Subcutaneous abdominal adipose tissue (tissue), 5 donors: ENCODE measurements at regions not wholly inside any gene's neighbourhood (a gene's known extent, or its start where the extent isn't known, plus 50 kb on each side); places are given as distances from the start of the nearest gene placed in this dataset.

Source experiments
- H3K27ac ChIP-seq: one replicate; pipeline ENCODE4 v1.7.0; 2013; ENCODE audit warnings: low read depth, mild to moderate bottlenecking, inconsistent platforms, low read length, moderate library complexity
- H3K27me3 ChIP-seq, 5 donors: one replicate each; pipeline ENCODE4 v1.7.0; 2013; ENCODE audit warnings: low read length in 5 of 5, inconsistent platforms in 1 of 5; ENCODE audit not compliant: control insufficient read depth in 5 of 5, insufficient read depth in 4 of 5
- H3K36me3 ChIP-seq, 5 donors: one replicate each; pipeline ENCODE4 v1.7.0; 2013; ENCODE audit warnings: low read length in 5 of 5; ENCODE audit not compliant: control insufficient read depth in 5 of 5, insufficient read depth in 5 of 5
- H3K4me1 ChIP-seq, 5 donors: one replicate each; pipeline ENCODE4 v1.7.0; 2013; ENCODE audit warnings: low read length in 5 of 5, mild to moderate bottlenecking in 3 of 5, moderate library complexity in 1 of 5; ENCODE audit not compliant: control insufficient read depth in 5 of 5, insufficient read depth in 5 of 5
- H3K4me3 ChIP-seq, 5 donors: one replicate each; pipeline ENCODE4 v1.7.0; 2013; ENCODE audit warnings: low read length in 5 of 5, low read depth in 1 of 5
- H3K9ac ChIP-seq, 5 donors: one replicate each; pipeline ENCODE4 v1.7.0; 2013; ENCODE audit warnings: low read length in 5 of 5, mild to moderate bottlenecking in 4 of 5, moderate library complexity in 3 of 5
- H3K9me3 ChIP-seq, 5 donors: one replicate each; pipeline ENCODE4 v1.7.0; 2013; ENCODE audit warnings: low read length in 5 of 5; ENCODE audit not compliant: control insufficient read depth in 5 of 5
- donor health status: healthy.
- donor health status: healthy.
- donor health status: healthy.
- donor health status: healthy.
- donor health status: healthy.

GRCh38 chr11:130700092-130700491, 216.2 kb downstream of the SNX19 start:
- Histone ChIP-seq H3K36me3 (no peaks in the 10 kb centered on the region), H3K27me3 (no peaks in the 10 kb centered on the region), H3K4me1 (no peaks in the 10 kb centered on the region), H3K27ac (no peak overlapping the region), H3K4me3 (no peak overlapping the region), H3K9me3 (no peaks in the 10 kb centered on the region), H3K9ac (no peak overlapping the region)

GRCh38 chr11:130703489-130704190, 212.6 kb downstream of the SNX19 start:
- no peak overlapping the region for H3K27ac ChIP-seq
- no peaks in the 10 kb centered on the region for H3K4me1 ChIP-seq
- no peak overlapping the region for H3K4me3 ChIP-seq
- H3K36me3 ChIP-seq, result no peaks in the 10 kb centered on the region
- H3K9me3 ChIP-seq, result no peaks in the 10 kb centered on the region
- no peak overlapping the region for H3K9ac ChIP-seq
- no peaks in the 10 kb centered on the region for H3K27me3 ChIP-seq

GRCh38 chr11:130705670-130706421, 210.4 kb downstream of the SNX19 start:
- H3K27ac ChIP-seq, result no peak overlapping the region
- no peak overlapping the region for H3K9ac ChIP-seq
- no peaks in the 10 kb centered on the region for H3K9me3 ChIP-seq
- H3K4me3 ChIP-seq, result no peak overlapping the region
- H3K27me3 ChIP-seq, result no peaks in the 10 kb centered on the region
- no peaks in the 10 kb centered on the region for H3K4me1 ChIP-seq
- no peaks in the 10 kb centered on the region for H3K36me3 ChIP-seq

- Histone ChIP-seq H3K9me3 (no peaks in the 10 kb centered on the region), H3K9ac (no peak overlapping the region), H3K27ac (no peak overlapping the region), H3K4me1 (peaks cover 0 to 3% (median 0%) of the 10 kb centered on the region in 5 donors), H3K4me3 (no peak overlapping the region), H3K27me3 (no peaks in the 10 kb centered on the region), H3K36me3 (no peaks in the 10 kb centered on the region)
These were observed 209.7 kb downstream of the SNX19 start for GRCh38 chr11:130706572-130706971.

- Histone ChIP-seq H3K4me1 (peaks cover 0 to 3% (median 0%) of the 10 kb centered on the region in 5 donors), H3K9ac (no peak overlapping the region), H3K36me3 (no peaks in the 10 kb centered on the region), H3K9me3 (no peaks in the 10 kb centered on the region), H3K27ac (no peak overlapping the region), H3K4me3 (no peak overlapping the region), H3K27me3 (no peaks in the 10 kb centered on the region)
These were observed 209.1 kb downstream of the SNX19 start for GRCh38 chr11:130707217-130707616.

DNA sequence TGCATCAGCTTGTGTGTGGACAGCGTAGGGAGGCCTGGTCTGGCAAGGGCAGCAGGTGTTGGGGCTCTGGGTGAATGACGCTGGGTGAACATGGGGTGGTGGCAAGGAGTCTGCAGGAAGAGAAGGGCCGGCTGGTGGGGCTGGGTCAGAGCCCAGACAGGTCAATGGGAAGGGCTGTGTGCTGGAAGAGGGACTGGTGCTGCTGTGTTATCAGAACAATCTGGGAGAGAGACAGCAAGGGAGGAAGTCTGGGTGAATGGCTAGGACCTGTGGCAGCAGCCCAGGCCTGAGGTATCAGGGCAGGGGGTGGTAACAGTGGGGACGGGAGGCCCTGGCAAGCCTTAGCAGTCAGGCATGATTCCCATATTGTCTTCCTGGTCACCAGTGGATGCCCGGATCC, 206.7 kb downstream of the SNX19 start:
- H3K4me1 ChIP-seq, result peaks cover 0 to 3% (median 0%) of the 10 kb centered on the region in 5 donors
- H3K36me3 ChIP-seq, result no peaks in the 10 kb centered on the region
- no peak overlapping the region for H3K27ac ChIP-seq
- no peak overlapping the region for H3K9ac ChIP-seq
- no peak overlapping the region for H3K4me3 ChIP-seq
- H3K27me3 ChIP-seq, result no peaks in the 10 kb centered on the region
- H3K9me3 ChIP-seq, result no peaks in the 10 kb centered on the region

DNA sequence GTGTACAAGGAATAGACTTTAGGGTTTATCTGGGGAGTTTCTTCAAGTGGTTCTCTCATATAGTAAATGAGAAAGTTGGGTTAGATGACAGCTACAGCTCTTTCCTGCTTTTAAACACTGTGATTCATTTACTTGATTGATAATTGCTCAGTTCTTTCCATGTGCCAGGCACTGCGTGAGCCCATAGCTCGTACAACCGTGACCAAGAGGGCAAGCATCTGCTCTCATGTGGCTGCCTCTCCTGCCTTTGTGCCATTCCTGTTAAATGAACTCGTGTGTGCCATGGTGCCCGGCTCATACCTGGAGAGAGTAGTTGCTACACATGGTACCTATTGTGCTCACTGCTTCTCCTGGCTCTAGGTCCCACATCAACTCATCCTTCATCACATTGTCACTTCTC, 206.3 kb downstream of the SNX19 start:
- H3K36me3 ChIP-seq, result no peaks in the 10 kb centered on the region
- H3K9ac ChIP-seq, result no peak overlapping the region
- no peaks in the 10 kb centered on the region for H3K27me3 ChIP-seq
- no peak overlapping the region for H3K4me3 ChIP-seq
- H3K9me3 ChIP-seq, result no peaks in the 10 kb centered on the region
- no peak overlapping the region for H3K27ac ChIP-seq
- H3K4me1 ChIP-seq, result peaks cover 0 to 5% (median 2%) of the 10 kb centered on the region in 5 donors

GRCh38 chr11:130710497-130711012, 205.7 kb downstream of the SNX19 start:
- Histone ChIP-seq H3K4me1 (peaks cover 0 to 8% (median 5%) of the 10 kb centered on the region in 5 donors), H3K9ac (no peak overlapping the region), H3K4me3 (no peak overlapping the region), H3K9me3 (no peaks in the 10 kb centered on the region), H3K27ac (no peak overlapping the region), H3K36me3 (no peaks in the 10 kb centered on the region), H3K27me3 (no peaks in the 10 kb centered on the region)

GRCh38 chr11:130711193-130711592, 205.1 kb downstream of the SNX19 start:
- no peaks in the 10 kb centered on the region for H3K27me3 ChIP-seq
- H3K9ac ChIP-seq, result no peak overlapping the region
- H3K4me1 ChIP-seq, result peaks cover 0 to 13% (median 5%) of the 10 kb centered on the region in 5 donors
- H3K36me3 ChIP-seq, result no peaks in the 10 kb centered on the region
- no peaks in the 10 kb centered on the region for H3K9me3 ChIP-seq
- H3K4me3 ChIP-seq, result no peak overlapping the region
- H3K27ac ChIP-seq, result no peak overlapping the region

DNA sequence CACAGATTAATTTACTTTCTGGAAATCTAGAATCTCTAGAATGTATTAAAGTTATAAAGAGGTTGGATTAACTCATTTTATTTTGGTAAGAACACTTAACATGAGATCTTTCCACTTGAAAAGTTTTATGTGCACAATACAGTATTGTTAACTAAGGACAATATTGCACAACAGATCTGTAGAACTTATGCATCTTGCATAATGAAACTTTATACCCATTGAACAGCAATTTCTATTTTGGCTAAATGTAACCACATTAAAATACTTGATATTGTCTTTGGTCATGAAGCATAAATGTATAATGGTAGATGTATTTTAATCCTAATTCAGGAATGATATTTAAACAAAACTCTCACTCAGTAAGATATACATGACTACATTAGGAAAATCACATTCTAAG, 203.8 kb downstream of the SNX19 start:
- peaks cover 0 to 13% (median 5%) of the 10 kb centered on the region in 5 donors for H3K4me1 ChIP-seq
- H3K27me3 ChIP-seq, result no peaks in the 10 kb centered on the region
- no peak overlapping the region for H3K9ac ChIP-seq
- H3K4me3 ChIP-seq, result no peak overlapping the region
- no peak overlapping the region for H3K27ac ChIP-seq
- H3K36me3 ChIP-seq, result no peaks in the 10 kb centered on the region
- H3K9me3 ChIP-seq, result no peaks in the 10 kb centered on the region
